Panc1 (cell line): ENCODE measurements at regions not wholly inside any gene's neighbourhood (a gene's known extent, or its start where the extent isn't known, plus 50 kb on each side); places are given as distances from the start of the nearest gene placed in this dataset.
"Not testable (repeated sequence)": the region's sequence is repeated elsewhere in the genome, so short reads cannot be mapped to it uniquely, and the experiment has no call there.

Experiments
- CTCF ChIP-seq: fragments of 450-650 bp; IDR thresholded peaks from 2 replicates; pipeline ENCODE4 v1.5.1; 2017; ENCODE audit warnings: mild to moderate bottlenecking
- POLR2AphosphoS5 ChIP-seq: IDR thresholded peaks from 2 replicates; pipeline ENCODE4 v1.6.1; 2012; ENCODE audit warnings: mild to moderate bottlenecking, low read depth, low read length, moderate library complexity
- REST ChIP-seq, 2 experiments: IDR thresholded peaks; 2 replicates each; pipeline ENCODE4 v1.6.1; 2011 to 2012; ENCODE audit warnings: low read depth in 2 of 2, control low read depth in 1 of 2, low read length in 1 of 2, mild to moderate bottlenecking in 1 of 2, moderate library complexity in 1 of 2; ENCODE audit not compliant: insufficient read depth in 1 of 2

GRCh38 chr7:73218802-73219201, 89.8 kb downstream of the NSUN5 start:
- not testable (repeated sequence) for TF ChIP-seq CTCF; POLR2AphosphoS5; REST (IDR thresholded peaks at IDR 0.05; ENCODE audit: insufficient read depth in 1 of 2, low read depth in 2 of 2, low read length in 1 of 2)
